ENCODE measurements at regions not wholly inside any gene's neighbourhood (a gene's known extent, or its start where the extent isn't known, plus 50 kb on each side); places are given as distances from the start of the nearest gene placed in this dataset.
A peak's percentile ranks its signal among the peaks of the same experiment; 100 is the strongest.

DNA sequence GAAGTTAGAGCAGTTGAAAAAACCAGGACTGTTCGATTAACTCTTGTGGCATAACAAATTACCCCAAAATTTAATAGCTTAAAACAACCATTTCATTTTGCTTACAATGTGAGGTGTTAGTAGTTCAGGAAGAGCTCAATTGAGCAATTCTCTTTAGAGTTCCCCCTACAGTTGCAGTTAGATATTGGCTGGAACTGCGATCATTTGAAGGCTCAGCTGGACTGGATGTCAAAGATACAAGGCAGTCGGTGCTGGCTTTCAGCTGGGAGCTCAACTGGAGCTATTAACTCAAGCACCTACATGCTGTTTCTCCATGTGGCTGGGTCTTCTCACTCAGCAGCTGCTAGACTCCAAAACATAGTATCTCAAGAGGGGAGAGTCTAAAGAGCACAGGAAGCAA lies 96.0 kb upstream of the LOC128125822 start:
- no peak for ATAC-seq (ENCODE audit: insufficient read depth, low FRiP score)
- TF ChIP-seq CTCF (IDR thresholded peaks at IDR 0.05; ENCODE audit: control extremely low read depth, extremely low read depth), result no peak
- no peaks in the 10 kb centered on the region for H3K36me3 ChIP-seq (ENCODE audit: control insufficient read depth in 4 of 4, insufficient read depth in 4 of 4, low read length in 4 of 4)
- H3K4me1 ChIP-seq (ENCODE audit: control insufficient read depth in 5 of 5, insufficient read depth in 5 of 5, low read length in 5 of 5), result peaks cover 0 to 3% (median 0%) of the 10 kb centered on the region in 5 donors
- H3K9ac ChIP-seq (ENCODE audit: insufficient read depth in 1 of 2, low read length in 2 of 2), result no peak overlapping the region
- H3K27ac ChIP-seq (ENCODE audit: low read depth in 1 of 2, low read length in 1 of 2), result no peak overlapping the region
- 39 to 55% methylated on average over 3 of the region's 3 CpGs for whole genome bisulfite sequencing, 2 donors
- peak in 1 of 3 donors; percentile 29 for DNase-seq
- H3K9me3 ChIP-seq (ENCODE audit: control insufficient read depth in 4 of 4, insufficient read depth in 3 of 4, low read length in 3 of 4), result peaks cover 0 to 6% (median 0%) of the 10 kb centered on the region in 4 donors
- no peaks in the 10 kb centered on the region for H3K27me3 ChIP-seq (ENCODE audit: control insufficient read depth in 3 of 3, insufficient read depth in 3 of 3, low read length in 2 of 3)
- H3K4me3 ChIP-seq, result no peak overlapping the region

DNA sequence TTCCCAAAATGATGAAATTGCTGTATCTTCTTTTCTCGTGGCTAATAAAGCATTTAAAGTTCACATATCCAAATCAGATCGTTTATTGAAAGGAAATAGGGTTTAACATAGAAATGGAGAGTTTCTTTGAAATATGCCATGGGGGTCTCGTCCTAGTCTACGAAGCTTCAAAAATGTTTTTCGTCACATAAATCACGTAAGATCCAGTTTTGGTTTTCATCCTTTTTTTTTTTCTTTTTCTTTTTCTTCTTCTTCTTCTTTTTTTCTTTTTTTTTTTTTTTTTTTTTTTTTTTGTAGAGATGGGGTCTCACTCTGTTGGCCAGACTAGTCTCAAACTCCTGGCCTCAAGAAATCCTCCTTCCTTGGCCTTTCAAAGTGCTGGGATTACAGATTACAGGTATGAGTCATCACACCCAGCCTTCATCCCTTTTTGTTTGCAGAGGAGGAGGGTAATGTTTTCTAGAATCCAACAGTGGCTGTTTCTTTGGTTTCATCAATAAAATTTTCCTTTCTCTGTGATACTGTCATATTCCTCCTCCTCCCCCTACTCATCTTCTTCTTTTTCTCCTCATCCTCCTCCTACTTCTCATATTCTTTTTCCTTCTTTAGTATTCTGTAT lies 94.7 kb upstream of the LOC128125822 start:
- Histone ChIP-seq H3K9ac (ENCODE audit: insufficient read depth in 1 of 2, low read length in 2 of 2) (no peak overlapping the region), H3K4me3 (no peak overlapping the region), H3K9me3 (ENCODE audit: control insufficient read depth in 4 of 4, insufficient read depth in 3 of 4, low read length in 3 of 4) (no peaks in the 10 kb centered on the region), H3K27ac (ENCODE audit: low read depth in 1 of 2, low read length in 1 of 2) (no peak overlapping the region), H3K4me1 (ENCODE audit: control insufficient read depth in 5 of 5, insufficient read depth in 5 of 5, low read length in 5 of 5) (peaks cover 0 to 3% (median 0%) of the 10 kb centered on the region in 5 donors), H3K27me3 (ENCODE audit: control insufficient read depth in 3 of 3, insufficient read depth in 3 of 3, low read length in 2 of 3) (no peaks in the 10 kb centered on the region), H3K36me3 (ENCODE audit: control insufficient read depth in 4 of 4, insufficient read depth in 4 of 4, low read length in 4 of 4) (no peaks in the 10 kb centered on the region)
- ATAC-seq (ENCODE audit: insufficient read depth, low FRiP score) (no peak), DNase-seq (no peak)
- WGBS, 2 donors, result 88 to 92% methylated on average over 6 of the region's 6 CpGs
- no peak for TF ChIP-seq CTCF (IDR thresholded peaks at IDR 0.05; ENCODE audit: control extremely low read depth, extremely low read depth)

DNA sequence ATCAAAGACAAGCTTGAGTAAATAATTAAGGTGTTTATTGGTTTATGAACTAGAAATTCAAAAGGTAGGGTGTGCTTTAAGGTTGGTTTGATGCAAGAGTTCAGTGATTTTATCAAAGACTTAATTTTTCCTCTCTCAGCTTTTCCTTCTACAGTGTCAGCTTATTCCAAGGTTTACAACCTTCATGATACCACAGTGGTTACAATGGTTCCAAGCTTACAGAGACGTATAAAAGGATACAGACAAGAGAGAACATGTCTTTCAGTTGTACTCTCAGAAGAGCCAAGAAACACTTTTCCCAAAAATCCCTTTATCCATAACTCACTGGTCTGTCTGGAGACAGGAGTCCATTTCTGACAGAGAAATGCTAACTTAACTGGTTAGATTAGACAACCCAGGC lies 93.5 kb upstream of the LOC128125822 start:
- WGBS, 2 donors, result 97 to 98% methylated on average over 1 of the region's 1 CpG
- ATAC-seq (ENCODE audit: insufficient read depth, low FRiP score), result no peak

More for the DNA sequence above, 93.5 kb upstream of the LOC128125822 start:
- no peaks in the 10 kb centered on the region for H3K36me3 ChIP-seq (ENCODE audit: control insufficient read depth in 4 of 4, insufficient read depth in 4 of 4, low read length in 4 of 4)
- no peak overlapping the region for H3K4me3 ChIP-seq
- H3K9me3 ChIP-seq (ENCODE audit: control insufficient read depth in 4 of 4, insufficient read depth in 3 of 4, low read length in 3 of 4), result no peaks in the 10 kb centered on the region
- no peaks in the 10 kb centered on the region for H3K27me3 ChIP-seq (ENCODE audit: control insufficient read depth in 3 of 3, insufficient read depth in 3 of 3, low read length in 2 of 3)
- no peak for DNase-seq
- H3K9ac ChIP-seq (ENCODE audit: insufficient read depth in 1 of 2, low read length in 2 of 2), result no peak overlapping the region
- no peak overlapping the region for H3K27ac ChIP-seq (ENCODE audit: low read depth in 1 of 2, low read length in 1 of 2)
- no peak for TF ChIP-seq CTCF (IDR thresholded peaks at IDR 0.05; ENCODE audit: control extremely low read depth, extremely low read depth)
- H3K4me1 ChIP-seq (ENCODE audit: control insufficient read depth in 5 of 5, insufficient read depth in 5 of 5, low read length in 5 of 5), result peaks cover 0 to 3% (median 0%) of the 10 kb centered on the region in 5 donors
